Pancreas (tissue), 10 donors: ENCODE measurements at regions not wholly inside any gene's neighbourhood (a gene's known extent, or its start where the extent isn't known, plus 50 kb on each side); places are given as distances from the start of the nearest gene placed in this dataset.

Experiments used
- ATAC-seq, 4 donors: fragments of 200-7000 bp; cut with Tn5 transposase; one replicate each; pipeline versions ENCODE4 v1.8.0 to v1.9.1; 2020; ENCODE audit warnings: mild to moderate bottlenecking in 4 of 4, moderate library complexity in 4 of 4
- DNase-seq, 6 donors: peaks; one replicate each; pipeline ENCODE4 v3.0.0-alpha.2; 2020
- FAIRE-seq: peaks from 2 replicates; lab custom pipeline; 2012; peaks lifted over from hg19 to GRCh38; lab: Jason Lieb, UNC
- H3K27ac ChIP-seq, 4 donors: fragments of 200-600 bp; sonication (generic); 1 replicate in 3 of 4; 2 replicates in 1 of 4; pipeline versions ENCODE4 v1.5.0 to v1.8.0; 2020
- H3K27me3 ChIP-seq, 4 donors: fragments of 200-600 bp; one replicate each; pipeline ENCODE4 v1.8.0; 2021
- H3K36me3 ChIP-seq, 3 donors: fragments of 200-600 bp; sonication (generic) in 1 of 3; one replicate each; pipeline versions ENCODE4 v1.5.0 to v1.8.0; 2020 to 2021
- H3K4me1 ChIP-seq, 3 donors: fragments of 200-600 bp; one replicate each; pipeline ENCODE4 v1.8.0; 2021
- H3K4me3 ChIP-seq, 4 donors: fragments of 200-600 bp; sonication (generic) in 2 of 4; one replicate each; pipeline versions ENCODE4 v1.5.0 to v1.8.0; 2020 to 2021
- H3K9me3 ChIP-seq, 4 donors: fragments of 200-600 bp; one replicate each; pipeline ENCODE4 v1.8.0; 2021
- WGBS, 2 donors: extraction: QIAGEN DNeasy Blood & Tissue Kit; methylation state at CpG; one replicate each; pipeline ENCODE4 v1.1.7; 2013; 5-methylcytosine and 5-hydroxymethylcytosine counted together
- intact Hi-C, 3 donors: fragments of 100-400 bp; cut with DNase I; formaldehyde crosslinking; loops; one replicate each; pipeline versions ENCODE4 v1.11.1 to v1.14.2; 2022
- TF ChIP-seq, protein P1 (sequence below), 4 donors: fragments of 200-600 bp; sonication (generic) in 3 of 4; IDR thresholded peaks; one replicate each; pipeline versions ENCODE4 v1.5.0 to v1.8.0; 2021; ENCODE audit warnings: antibody characterized with exemption in 4 of 4
- donor health status: healthy with polysubstance abuse.
- donor health status: DM: no; HTN: no; CAD: no; lungs with moderate emphysema.
- donor health status: DM: no; HTN: no; CAD: no.
- donor health status: control.
- donor health status: control.
- donor health status: Bipolar disorder and iron deficiency.
- donor health status: DM: yes; HTN: yes; CAD: no.
- donor health status: DM: no; HTN: no; CAD: no.
- donor health status: DM: no; HTN: no; CAD: no.
- donor health status: DM: yes; HTN: yes; CAD: no.

DNA sequence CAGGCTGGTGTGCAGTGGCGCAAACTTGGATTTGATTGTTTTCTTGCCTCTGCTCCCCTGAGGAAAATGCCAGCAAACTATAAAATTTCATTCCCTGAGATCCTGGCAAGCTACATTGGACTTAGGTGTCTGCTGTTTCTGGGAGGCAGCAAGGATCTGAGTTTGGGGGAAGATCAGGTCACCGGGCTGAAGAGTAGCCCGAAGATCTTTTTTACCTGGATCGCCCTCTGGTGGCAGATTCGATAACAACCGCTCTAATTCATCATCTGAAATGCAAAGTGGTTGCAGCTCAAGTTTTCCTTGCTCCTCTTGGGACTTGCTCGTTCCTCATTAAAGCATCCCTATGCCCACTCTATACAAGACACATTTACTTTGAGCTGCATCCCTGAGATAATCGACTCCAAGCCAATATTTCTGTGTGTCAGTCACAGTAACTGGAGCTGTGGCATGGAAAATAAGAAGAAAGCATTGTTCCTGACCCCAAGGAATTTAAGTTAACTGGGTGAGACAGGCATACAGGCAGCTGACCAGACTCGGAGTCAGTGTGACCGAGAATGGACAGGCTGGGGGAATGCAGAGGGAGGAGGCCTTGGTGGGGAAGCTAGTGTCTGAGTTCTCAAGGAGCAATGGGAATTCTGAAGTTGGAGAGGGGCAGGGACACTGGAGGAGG lies 131.8 kb upstream of the PROKR2 start:
- TF ChIP-seq, protein P1, sequence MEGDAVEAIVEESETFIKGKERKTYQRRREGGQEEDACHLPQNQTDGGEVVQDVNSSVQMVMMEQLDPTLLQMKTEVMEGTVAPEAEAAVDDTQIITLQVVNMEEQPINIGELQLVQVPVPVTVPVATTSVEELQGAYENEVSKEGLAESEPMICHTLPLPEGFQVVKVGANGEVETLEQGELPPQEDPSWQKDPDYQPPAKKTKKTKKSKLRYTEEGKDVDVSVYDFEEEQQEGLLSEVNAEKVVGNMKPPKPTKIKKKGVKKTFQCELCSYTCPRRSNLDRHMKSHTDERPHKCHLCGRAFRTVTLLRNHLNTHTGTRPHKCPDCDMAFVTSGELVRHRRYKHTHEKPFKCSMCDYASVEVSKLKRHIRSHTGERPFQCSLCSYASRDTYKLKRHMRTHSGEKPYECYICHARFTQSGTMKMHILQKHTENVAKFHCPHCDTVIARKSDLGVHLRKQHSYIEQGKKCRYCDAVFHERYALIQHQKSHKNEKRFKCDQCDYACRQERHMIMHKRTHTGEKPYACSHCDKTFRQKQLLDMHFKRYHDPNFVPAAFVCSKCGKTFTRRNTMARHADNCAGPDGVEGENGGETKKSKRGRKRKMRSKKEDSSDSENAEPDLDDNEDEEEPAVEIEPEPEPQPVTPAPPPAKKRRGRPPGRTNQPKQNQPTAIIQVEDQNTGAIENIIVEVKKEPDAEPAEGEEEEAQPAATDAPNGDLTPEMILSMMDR (IDR thresholded peaks at IDR 0.05): peak; percentile 41 to 60 (median 56)
- peak in 3 of 6 donors; percentile 14 to 58 (median 29) for DNase-seq
- intact Hi-C loops: loop anchor here in 1 of 3 donors (10.0 kb wide), 1 partner anchor 244 kb away; no protein-coding TSS in a partner anchor
- 12% methylated on average over 10 of the region's 10 CpGs for WGBS, 2 donors
- no peaks in the 10 kb centered on the region for H3K4me1 ChIP-seq
- H3K9me3 ChIP-seq: no peaks in the 10 kb centered on the region
- FAIRE-seq: no peak
- H3K27ac ChIP-seq: no peak overlapping the region
- H3K36me3 ChIP-seq: no peaks in the 10 kb centered on the region
- H3K27me3 ChIP-seq: no peaks in the 10 kb centered on the region
- no peak overlapping the region for H3K4me3 ChIP-seq
- peak in 3 of 4 donors; percentile 77 for ATAC-seq

DNA sequence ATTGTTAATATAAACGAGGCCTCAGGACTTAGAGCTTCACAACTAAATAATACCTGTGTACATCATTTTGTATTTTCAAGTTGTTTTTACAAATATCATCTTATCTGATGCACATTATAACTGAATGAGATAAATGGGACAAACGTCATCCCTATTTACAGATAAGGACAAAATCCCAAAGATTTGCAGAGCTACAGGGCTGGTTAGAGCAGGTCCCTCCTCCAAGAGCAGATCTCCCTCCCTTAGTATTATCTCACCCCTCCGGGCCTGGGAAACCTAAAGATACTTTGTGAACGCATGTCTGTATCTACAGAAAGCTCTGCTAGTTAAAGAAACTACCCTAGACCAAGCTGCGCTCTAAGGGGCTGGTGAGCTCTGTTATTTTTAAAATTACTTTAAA lies 130.4 kb upstream of the PROKR2 start:
- 50 to 56% methylated on average over 5 of the region's 5 CpGs for WGBS, 2 donors
- Histone ChIP-seq H3K36me3 (no peaks in the 10 kb centered on the region), H3K4me3 (no peak overlapping the region), H3K27me3 (no peaks in the 10 kb centered on the region), H3K9me3 (no peaks in the 10 kb centered on the region), H3K4me1 (no peaks in the 10 kb centered on the region), H3K27ac (no peak overlapping the region)
- intact Hi-C loops: loop anchor here in 1 of 3 donors (10.0 kb wide), 1 partner anchor 242 kb away; no protein-coding TSS in a partner anchor
- TF ChIP-seq, protein P1 (IDR thresholded peaks at IDR 0.05): no peak
- ATAC-seq: no peak
- FAIRE-seq: no peak
- DNase-seq: no peak

DNA sequence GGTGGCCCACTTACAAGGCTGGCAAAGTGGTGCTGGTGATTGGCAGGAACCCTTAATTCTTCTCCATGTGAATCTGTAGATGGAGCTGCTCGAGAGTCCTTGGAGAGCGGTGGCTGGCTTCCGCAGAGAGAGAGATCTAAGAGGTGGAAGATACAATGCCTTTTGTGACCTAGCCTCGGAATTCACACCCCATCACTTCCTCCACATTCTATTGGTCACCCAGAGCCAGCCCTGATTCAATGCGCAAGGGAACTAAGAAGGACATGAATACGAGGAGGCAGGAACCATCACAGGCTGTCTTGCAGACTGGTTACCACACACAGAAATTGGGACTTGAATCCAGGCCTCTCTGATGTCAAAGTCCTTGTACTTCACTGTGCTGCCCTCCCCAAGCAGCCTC lies 128.9 kb upstream of the PROKR2 start:
- H3K9me3 ChIP-seq: no peaks in the 10 kb centered on the region
- H3K27ac ChIP-seq: no peak overlapping the region
- ATAC-seq: no peak
- no peaks in the 10 kb centered on the region for H3K4me1 ChIP-seq
- FAIRE-seq: no peak
- H3K4me3 ChIP-seq: no peak overlapping the region
- WGBS, 2 donors: 73 to 80% methylated on average over 6 of the region's 6 CpGs
- DNase-seq: no peak
- no peaks in the 10 kb centered on the region for H3K36me3 ChIP-seq
- TF ChIP-seq, protein P1 (IDR thresholded peaks at IDR 0.05): no peak
- no peaks in the 10 kb centered on the region for H3K27me3 ChIP-seq
- intact Hi-C loops: loop anchor here in 1 of 3 donors (10.0 kb wide), 1 partner anchor 241 kb away; no protein-coding TSS in a partner anchor

DNA sequence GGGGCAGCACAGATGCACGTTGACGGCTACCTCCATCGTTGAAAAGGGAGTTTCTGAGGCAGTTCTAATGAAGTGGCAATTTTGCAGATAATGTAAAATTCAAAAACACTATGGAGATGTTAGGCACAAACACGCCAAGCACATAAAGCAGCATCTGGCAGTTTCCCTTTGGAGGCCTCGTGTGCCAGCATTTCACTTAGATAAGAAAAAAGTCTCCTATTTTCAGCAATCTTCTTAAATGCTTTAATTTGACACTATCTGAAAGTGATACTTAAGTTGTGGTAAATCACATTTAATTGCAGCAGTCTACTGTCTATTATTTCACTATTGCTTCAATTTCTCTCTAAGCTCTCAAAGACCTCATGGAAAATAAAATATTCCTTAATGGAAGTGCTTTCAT lies 125.3 kb upstream of the PROKR2 start:
- no peaks in the 10 kb centered on the region for H3K36me3 ChIP-seq
- intact Hi-C loops: loop anchor here in 1 of 3 donors (10.0 kb wide), 1 partner anchor 237 kb away; no protein-coding TSS in a partner anchor
- H3K4me3 ChIP-seq: no peak overlapping the region
- WGBS, 2 donors: 60 to 62% methylated on average over 5 of the region's 5 CpGs
- ATAC-seq (no peak), DNase-seq (no peak), FAIRE-seq (no peak)
- no peaks in the 10 kb centered on the region for H3K27me3 ChIP-seq
- TF ChIP-seq, protein P1 (IDR thresholded peaks at IDR 0.05): no peak
- H3K9me3 ChIP-seq: no peaks in the 10 kb centered on the region
- no peak overlapping the region for H3K27ac ChIP-seq
- H3K4me1 ChIP-seq: no peaks in the 10 kb centered on the region

DNA sequence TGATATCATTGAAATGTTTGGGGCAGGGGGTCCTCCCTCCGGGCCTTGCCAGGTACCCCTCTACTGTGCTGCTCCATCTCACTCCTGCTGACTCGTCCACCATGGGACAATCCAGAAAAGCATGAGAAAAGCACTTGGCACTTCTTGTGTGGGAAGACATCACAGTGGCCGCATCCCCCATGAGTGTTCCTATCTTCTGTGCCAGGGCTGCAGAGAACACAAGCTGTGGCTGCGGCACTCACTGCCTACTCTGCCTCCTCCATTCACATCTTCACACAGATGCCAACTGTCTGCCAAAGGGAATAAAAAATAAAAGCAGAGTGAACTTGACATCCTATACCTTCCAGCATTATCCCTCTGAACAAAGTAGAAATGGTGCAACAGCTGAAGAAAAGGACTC lies 117.4 kb upstream of the PROKR2 start:
- no peaks in the 10 kb centered on the region for H3K4me1 ChIP-seq
- no peak overlapping the region for H3K27ac ChIP-seq
- no peaks in the 10 kb centered on the region for H3K27me3 ChIP-seq
- DNase-seq (no peak), FAIRE-seq (no peak), ATAC-seq (no peak)
- intact Hi-C loops: no loop called here
- no peak overlapping the region for H3K4me3 ChIP-seq
- H3K36me3 ChIP-seq: no peaks in the 10 kb centered on the region
- H3K9me3 ChIP-seq: no peaks in the 10 kb centered on the region
- WGBS, 2 donors: 60 to 76% methylated on average over 4 of the region's 4 CpGs
- TF ChIP-seq, protein P1 (IDR thresholded peaks at IDR 0.05): no peak
